GM19025 (cell line): ENCODE measurements at regions not wholly inside any gene's neighbourhood (a gene's known extent, or its start where the extent isn't known, plus 50 kb on each side); places are given as distances from the start of the nearest gene placed in this dataset.
"Not testable (repeated sequence)": the region's sequence is repeated elsewhere in the genome, so short reads cannot be mapped to it uniquely, and the experiment has no call there.

ENCODE experiments used
- ATAC-seq: cut with Tn5 transposase; IDR thresholded peaks from one replicate; pipeline ENCODE4 v1.9.1; 2021; ENCODE audit warnings: mild to moderate bottlenecking, low read depth, moderate library complexity; ENCODE audit not compliant: unreplicated experiment

- ATAC-seq: no peak
These were observed 254.2 kb downstream of the KCNJ2 start for GRCh38 chr17:70423562-70423961.

- ATAC-seq: no peak
These were observed 257.4 kb downstream of the KCNJ2 start for GRCh38 chr17:70426752-70427151.

- no peak for ATAC-seq
These were observed 265.5 kb downstream of the KCNJ2 start for GRCh38 chr17:70434536-70435490.

- no peak for ATAC-seq
These were observed 268.3 kb downstream of the KCNJ2 start for GRCh38 chr17:70437656-70438055.

GRCh38 chr17:70446446-70446845 is 277.1 kb downstream of the KCNJ2 start:
- no peak for ATAC-seq

- ATAC-seq: no peak
These were observed 278.3 kb downstream of the KCNJ2 start for GRCh38 chr17:70447588-70447987.

GRCh38 chr17:70453075-70453474 is 283.7 kb downstream of the KCNJ2 start:
- not testable (repeated sequence) for ATAC-seq

- ATAC-seq: no peak
These were observed 285.0 kb downstream of the KCNJ2 start for GRCh38 chr17:70454377-70454776.

- no peak for ATAC-seq
These were observed 285.6 kb downstream of the KCNJ2 start for GRCh38 chr17:70454908-70455307.

- no peak for ATAC-seq
These were observed 295.7 kb downstream of the KCNJ2 start for GRCh38 chr17:70464995-70465394.

GRCh38 chr17:70468661-70469060 is 299.3 kb downstream of the KCNJ2 start:
- no peak for ATAC-seq

- ATAC-seq: no peak
These were observed 303.7 kb downstream of the KCNJ2 start for GRCh38 chr17:70473049-70473448.

- ATAC-seq: no peak
These were observed 307.0 kb downstream of the KCNJ2 start for GRCh38 chr17:70476368-70476767.

GRCh38 chr17:70478902-70479301 is 309.6 kb downstream of the KCNJ2 start:
- ATAC-seq: no peak

GRCh38 chr17:70479779-70480178 is 310.4 kb downstream of the KCNJ2 start:
- ATAC-seq: no peak

- ATAC-seq: no peak
These were observed 314.3 kb downstream of the KCNJ2 start for GRCh38 chr17:70483624-70484023.

GRCh38 chr17:70484050-70484449 is 314.7 kb downstream of the KCNJ2 start:
- ATAC-seq: no peak

- no peak for ATAC-seq
These were observed 315.2 kb downstream of the KCNJ2 start for GRCh38 chr17:70484496-70484895.

GRCh38 chr17:70492368-70492767 is 323.0 kb downstream of the KCNJ2 start:
- no peak for ATAC-seq

- ATAC-seq: no peak
These were observed 324.0 kb downstream of the KCNJ2 start for GRCh38 chr17:70493277-70493874.

GRCh38 chr17:70498631-70499030 is 329.3 kb downstream of the KCNJ2 start:
- ATAC-seq: no peak
